SK-N-SH (cell line): ENCODE measurements at regions not wholly inside any gene's neighbourhood (a gene's known extent, or its start where the extent isn't known, plus 50 kb on each side); places are given as distances from the start of the nearest gene placed in this dataset.

Experiments used
- CTCF ChIA-PET: fragments of 300-600, 350-600 bp; formaldehyde crosslinking; extraction: SDS; loops from one replicate; lab custom pipeline; 2021; lab: Yijun Ruan, JAX
- POLR2A ChIA-PET: fragments of 350-600 bp; sonication (Branson Sonifier 250); formaldehyde crosslinking; extraction: SDS; loops from one replicate; lab custom pipeline; 2020; ENCODE audit warnings: antibody characterized with exemption, inconsistent platforms; lab: Yijun Ruan, JAX
- DNase-seq: peaks from one replicate; pipeline ENCODE4 v3.0.0; 2012
- H2AFZ ChIP-seq: fragments of 200-600 bp; sonication (generic); 2 replicates; pipeline ENCODE4 v1.8.1; 2016; ENCODE audit warnings: antibody characterized with exemption, mild to moderate bottlenecking, low read depth
- H3F3A ChIP-seq: fragments of 200-600 bp; sonication (generic); replicated peaks from 2 replicates; pipeline ENCODE3; 2016; ENCODE audit warnings: antibody characterized with exemption, mild to moderate bottlenecking; ENCODE audit not compliant: insufficient read depth
- H3K27ac ChIP-seq, 2 experiments: fragments of 200-500 bp in 1 of 2; fragments of 200-600 bp in 1 of 2; sonication (Bioruptor generic) in 1 of 2; sonication (generic), shearing (Covaris generic) in 1 of 2; 2 replicates each; pipeline versions ENCODE4 v1.5.1 to v1.6.1; 2014 to 2016; ENCODE audit warnings: low read depth in 2 of 2, inconsistent platforms in 1 of 2, low read length in 1 of 2, mild to moderate bottlenecking in 1 of 2, mixed read lengths in 1 of 2
- H3K27me3 ChIP-seq: fragments of 200-600 bp; sonication (generic), shearing (Covaris generic); 2 replicates; pipeline ENCODE4 v1.6.1; 2016; ENCODE audit warnings: mixed run types; ENCODE audit not compliant: insufficient read depth
- H3K36me3 ChIP-seq, 2 experiments: fragments of 200-500 bp in 1 of 2; fragments of 200-600 bp in 1 of 2; sonication (Bioruptor generic) in 1 of 2; sonication (generic) in 1 of 2; replicated peaks in 1 of 2; 2 replicates each; pipeline versions ENCODE3 to v1.5.1; 2014 to 2016; ENCODE audit warnings: low read length in 1 of 2, mild to moderate bottlenecking in 1 of 2; ENCODE audit not compliant: insufficient read depth in 2 of 2, control insufficient read depth in 1 of 2
- H3K4me1 ChIP-seq, 2 experiments: fragments of 200-500 bp in 1 of 2; fragments of 200-600 bp in 1 of 2; sonication (Bioruptor generic) in 1 of 2; sonication (generic), shearing (Covaris generic) in 1 of 2; 2 replicates each; pipeline versions ENCODE4 v1.5.1 to v1.6.1; 2014 to 2016; ENCODE audit warnings: low read depth in 1 of 2, low read length in 1 of 2, mixed run types in 1 of 2; ENCODE audit not compliant: insufficient read depth in 2 of 2, control insufficient read depth in 1 of 2
- H3K4me2 ChIP-seq: fragments of 200-600 bp; sonication (generic), shearing (Covaris generic); 2 replicates; pipeline ENCODE4 v1.6.1; 2017; ENCODE audit warnings: mixed run types
- H3K4me3 ChIP-seq, 2 experiments: fragments of 200-500 bp in 1 of 2; fragments of 200-600 bp in 1 of 2; sonication (Bioruptor generic) in 1 of 2; sonication (generic), shearing (Covaris generic) in 1 of 2; 2 replicates each; pipeline versions ENCODE4 v1.5.1 to v1.8.1; 2014 to 2016; ENCODE audit warnings: low read depth in 2 of 2, inconsistent platforms in 1 of 2, low read length in 1 of 2, mild to moderate bottlenecking in 1 of 2, mixed read lengths in 1 of 2, moderate library complexity in 1 of 2
- H3K79me2 ChIP-seq: fragments of 200-600 bp; sonication (generic); 2 replicates; pipeline ENCODE4 v1.8.1; 2017; ENCODE audit warnings: mild to moderate bottlenecking; ENCODE audit not compliant: insufficient read depth
- H3K9ac ChIP-seq: fragments of 200-600 bp; sonication (generic); 2 replicates; pipeline ENCODE4 v1.6.1; 2017; ENCODE audit warnings: mixed run types
- H3K9me2 ChIP-seq: fragments of 200-600 bp; sonication (generic); 2 replicates; pipeline ENCODE4 v1.6.1; 2017; ENCODE audit warnings: mixed run types
- H3K9me3 ChIP-seq: fragments of 200-600 bp; sonication (generic); 2 replicates; pipeline ENCODE4 v1.6.1; 2017; ENCODE audit warnings: mixed run types, mild to moderate bottlenecking, moderate library complexity
- H4K20me1 ChIP-seq: fragments of 200-600 bp; sonication (generic); 2 replicates; pipeline ENCODE4 v1.6.1; 2017; ENCODE audit warnings: mild to moderate bottlenecking, mixed run types; ENCODE audit not compliant: insufficient read depth
- CHD2 ChIP-seq: fragments of 150-350 bp; IDR thresholded peaks from 2 replicates; pipeline ENCODE4 v1.6.1; 2018; ENCODE audit warnings: low read length; ENCODE audit not compliant: partially characterized antibody
- ELF1 ChIP-seq: IDR thresholded peaks from 2 replicates; pipeline ENCODE4 v1.4.0; 2012
- EP300 ChIP-seq, 2 experiments: IDR thresholded peaks; 2 replicates each; pipeline versions ENCODE4 v1.4.0 to v1.6.1; 2012; ENCODE audit warnings: borderline replicate concordance in 1 of 2, low read depth in 1 of 2, low read length in 1 of 2
- FOSL2 ChIP-seq: IDR thresholded peaks from 2 replicates; pipeline ENCODE4 v1.4.0; 2012; ENCODE audit warnings: low read depth, mild to moderate bottlenecking, moderate library complexity, borderline replicate concordance
- FOXM1 ChIP-seq: IDR thresholded peaks from 2 replicates; pipeline ENCODE4 v1.4.0; 2012; ENCODE audit warnings: low read depth, mild to moderate bottlenecking
- JUND ChIP-seq: IDR thresholded peaks from 2 replicates; pipeline ENCODE4 v1.4.0; 2012
- MEF2A ChIP-seq: IDR thresholded peaks from 2 replicates; pipeline ENCODE4 v1.4.0; 2012; ENCODE audit warnings: low read depth, borderline replicate concordance
- NFIC ChIP-seq: IDR thresholded peaks from 2 replicates; pipeline ENCODE4 v1.4.0; 2012; ENCODE audit warnings: borderline replicate concordance
- POLR2AphosphoS5 ChIP-seq: IDR thresholded peaks from 2 replicates; pipeline ENCODE4 v1.6.1; 2012; ENCODE audit warnings: low read depth, low read length
- RXRA ChIP-seq: IDR thresholded peaks from 2 replicates; pipeline ENCODE4 v1.4.0; 2012; ENCODE audit warnings: low read depth, mild to moderate bottlenecking, borderline replicate concordance
- TCF12 ChIP-seq: IDR thresholded peaks from 2 replicates; pipeline ENCODE4 v1.4.0; 2012
- WGBS: methylation state at CpG from one replicate; pipeline ENCODE4 v1.1.6; 2017; ENCODE audit warnings: low lambda C conversion rate; 5-methylcytosine and 5-hydroxymethylcytosine counted together
- TF ChIP-seq, protein P1 (sequence below): IDR thresholded peaks from 2 replicates; pipeline ENCODE4; 2012
- TF ChIP-seq, protein P2 (sequence below): IDR thresholded peaks from 2 replicates; pipeline ENCODE4 v1.4.0; 2012; ENCODE audit warnings: low read depth, borderline replicate concordance
- TF ChIP-seq, protein P3 (sequence below): IDR thresholded peaks from 2 replicates; pipeline ENCODE4 v1.4.0; 2012; ENCODE audit warnings: low read depth, borderline replicate concordance
- TF ChIP-seq, protein P4 (sequence below): fragments of 150-350 bp; IDR thresholded peaks from 2 replicates; pipeline ENCODE4 v1.6.1; 2016; ENCODE audit warnings: mild to moderate bottlenecking, low read depth, low read length
- TF ChIP-seq, protein P5 (sequence below): fragments of 150-350 bp; IDR thresholded peaks from 2 replicates; pipeline ENCODE4 v1.6.1; 2017; ENCODE audit warnings: antibody characterized with exemption, low read length, low read depth, borderline replicate concordance

DNA sequence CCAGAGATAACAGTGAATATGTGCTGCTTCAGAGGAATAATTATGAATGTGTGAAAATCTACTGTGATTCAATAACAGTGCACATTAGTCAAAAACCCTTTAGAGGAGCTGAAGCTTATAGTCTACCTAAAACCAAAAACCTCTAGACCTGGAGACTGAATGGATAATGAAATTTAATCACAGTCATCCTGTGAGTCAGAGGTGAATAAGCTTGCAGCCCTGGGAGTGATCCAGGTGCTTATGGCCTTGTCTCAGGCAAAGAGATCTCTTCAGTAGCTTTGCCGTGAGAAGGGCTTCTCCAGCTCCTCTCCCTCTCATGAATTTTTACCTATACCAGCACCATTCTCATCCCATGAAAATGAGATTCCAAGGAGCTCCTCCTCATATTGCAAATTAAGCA is 81.3 kb upstream of the RGS4 start:
- DNase-seq = no peak
- Histone ChIP-seq H3K4me2 (peak overlapping the region; percentile 1; the same call in 1 of the 2 replicates), H2AFZ (peak overlapping the region; percentile 19; the same call in 1 of the 2 replicates), H3K9me2 (no peaks in the 10 kb centered on the region), H3K9ac (peak overlapping the region; percentile 33; the same call in 1 of the 2 replicates), H3K79me2 (no peaks in the 10 kb centered on the region), H3K27ac (peak overlapping the region in 1 of 2 experiments; percentile 70; a peak in 2 of 4 replicates), H4K20me1 (no peaks in the 10 kb centered on the region), H3K4me3 (no peak overlapping the region), H3F3A (peaks cover 20% of the 10 kb centered on the region), H3K4me1 (peaks cover 0 to 23% of the 10 kb centered on the region in 2 experiments; a peak in 3 of 4 replicates), H3K9me3 (no peaks in the 10 kb centered on the region), H3K36me3 (no peaks in the 10 kb centered on the region), H3K27me3 (no peaks in the 10 kb centered on the region)
- ChIA-PET POLR2A (interaction anchor here (1.7 kb wide), 1 partner anchor 81 kb away, joined by 4 read pairs; the partner anchor contains the start of gene RGS4), CTCF (interaction anchor here (1.1 to 2.1 kb wide), 2 partner anchors 81 to 327 kb away, joined by 3 to 4 read pairs; partner anchors contain the start of gene RGS4)
- WGBS = 20% methylated on average over 1 of the region's 1 CpG
- no peak for TF ChIP-seq RXRA
- TF ChIP-seq, protein P1, sequence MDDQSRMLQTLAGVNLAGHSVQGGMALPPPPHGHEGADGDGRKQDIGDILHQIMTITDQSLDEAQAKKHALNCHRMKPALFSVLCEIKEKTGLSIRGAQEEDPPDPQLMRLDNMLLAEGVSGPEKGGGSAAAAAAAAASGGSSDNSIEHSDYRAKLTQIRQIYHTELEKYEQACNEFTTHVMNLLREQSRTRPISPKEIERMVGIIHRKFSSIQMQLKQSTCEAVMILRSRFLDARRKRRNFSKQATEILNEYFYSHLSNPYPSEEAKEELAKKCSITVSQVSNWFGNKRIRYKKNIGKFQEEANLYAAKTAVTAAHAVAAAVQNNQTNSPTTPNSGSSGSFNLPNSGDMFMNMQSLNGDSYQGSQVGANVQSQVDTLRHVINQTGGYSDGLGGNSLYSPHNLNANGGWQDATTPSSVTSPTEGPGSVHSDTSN = no peak; the same call in 1 of the 2 replicates
- TF ChIP-seq, protein P2, sequence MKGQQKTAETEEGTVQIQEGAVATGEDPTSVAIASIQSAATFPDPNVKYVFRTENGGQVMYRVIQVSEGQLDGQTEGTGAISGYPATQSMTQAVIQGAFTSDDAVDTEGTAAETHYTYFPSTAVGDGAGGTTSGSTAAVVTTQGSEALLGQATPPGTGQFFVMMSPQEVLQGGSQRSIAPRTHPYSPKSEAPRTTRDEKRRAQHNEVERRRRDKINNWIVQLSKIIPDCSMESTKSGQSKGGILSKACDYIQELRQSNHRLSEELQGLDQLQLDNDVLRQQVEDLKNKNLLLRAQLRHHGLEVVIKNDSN = no peak
- TF ChIP-seq, protein P3, sequence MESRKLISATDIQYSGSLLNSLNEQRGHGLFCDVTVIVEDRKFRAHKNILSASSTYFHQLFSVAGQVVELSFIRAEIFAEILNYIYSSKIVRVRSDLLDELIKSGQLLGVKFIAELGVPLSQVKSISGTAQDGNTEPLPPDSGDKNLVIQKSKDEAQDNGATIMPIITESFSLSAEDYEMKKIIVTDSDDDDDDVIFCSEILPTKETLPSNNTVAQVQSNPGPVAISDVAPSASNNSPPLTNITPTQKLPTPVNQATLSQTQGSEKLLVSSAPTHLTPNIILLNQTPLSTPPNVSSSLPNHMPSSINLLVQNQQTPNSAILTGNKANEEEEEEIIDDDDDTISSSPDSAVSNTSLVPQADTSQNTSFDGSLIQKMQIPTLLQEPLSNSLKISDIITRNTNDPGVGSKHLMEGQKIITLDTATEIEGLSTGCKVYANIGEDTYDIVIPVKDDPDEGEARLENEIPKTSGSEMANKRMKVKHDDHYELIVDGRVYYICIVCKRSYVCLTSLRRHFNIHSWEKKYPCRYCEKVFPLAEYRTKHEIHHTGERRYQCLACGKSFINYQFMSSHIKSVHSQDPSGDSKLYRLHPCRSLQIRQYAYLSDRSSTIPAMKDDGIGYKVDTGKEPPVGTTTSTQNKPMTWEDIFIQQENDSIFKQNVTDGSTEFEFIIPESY = no peak
- peak in 1 of 2 experiments; percentile 50; a peak in 1 of 4 replicates for TF ChIP-seq EP300 (IDR thresholded peaks at IDR 0.05; ENCODE audit: borderline replicate concordance in 1 of 2, low read depth in 1 of 2, low read length in 1 of 2)
- TF ChIP-seq NFIC = peak; percentile 52; the same call in 1 of the 2 replicates
- TF ChIP-seq, protein P4, sequence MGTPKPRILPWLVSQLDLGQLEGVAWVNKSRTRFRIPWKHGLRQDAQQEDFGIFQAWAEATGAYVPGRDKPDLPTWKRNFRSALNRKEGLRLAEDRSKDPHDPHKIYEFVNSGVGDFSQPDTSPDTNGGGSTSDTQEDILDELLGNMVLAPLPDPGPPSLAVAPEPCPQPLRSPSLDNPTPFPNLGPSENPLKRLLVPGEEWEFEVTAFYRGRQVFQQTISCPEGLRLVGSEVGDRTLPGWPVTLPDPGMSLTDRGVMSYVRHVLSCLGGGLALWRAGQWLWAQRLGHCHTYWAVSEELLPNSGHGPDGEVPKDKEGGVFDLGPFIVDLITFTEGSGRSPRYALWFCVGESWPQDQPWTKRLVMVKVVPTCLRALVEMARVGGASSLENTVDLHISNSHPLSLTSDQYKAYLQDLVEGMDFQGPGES = no peak
- TF ChIP-seq, protein P5, sequence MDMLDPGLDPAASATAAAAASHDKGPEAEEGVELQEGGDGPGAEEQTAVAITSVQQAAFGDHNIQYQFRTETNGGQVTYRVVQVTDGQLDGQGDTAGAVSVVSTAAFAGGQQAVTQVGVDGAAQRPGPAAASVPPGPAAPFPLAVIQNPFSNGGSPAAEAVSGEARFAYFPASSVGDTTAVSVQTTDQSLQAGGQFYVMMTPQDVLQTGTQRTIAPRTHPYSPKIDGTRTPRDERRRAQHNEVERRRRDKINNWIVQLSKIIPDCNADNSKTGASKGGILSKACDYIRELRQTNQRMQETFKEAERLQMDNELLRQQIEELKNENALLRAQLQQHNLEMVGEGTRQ = no peak
- no peak for TF ChIP-seq POLR2AphosphoS5
- no peak for TF ChIP-seq CHD2
- TF ChIP-seq FOXM1 = no peak
- TF ChIP-seq JUND = peak; percentile 69
- TF ChIP-seq MEF2A = no peak
- TF ChIP-seq TCF12 = peak; percentile 70
- TF ChIP-seq ELF1 = no peak
- peak; percentile 83 for TF ChIP-seq FOSL2
